Suprapubic skin (tissue), 4 donors: ENCODE measurements at regions not wholly inside any gene's neighbourhood (a gene's known extent, or its start where the extent isn't known, plus 50 kb on each side); places are given as distances from the start of the nearest gene placed in this dataset.

ENCODE experiments used
- CTCF ChIP-seq, 2 donors: fragments of 200-600 bp in 1 of 2; fragments of 450-650 bp in 1 of 2; sonication (generic) in 1 of 2; IDR thresholded peaks; one replicate each; pipeline ENCODE4 v1.5.1; 2016 to 2019; ENCODE audit warnings: antibody characterized with exemption in 2 of 2, mild to moderate bottlenecking in 1 of 2, moderate library complexity in 1 of 2
- EP300 ChIP-seq: sonication (generic); formaldehyde crosslinking; IDR thresholded peaks from one replicate; pipeline ENCODE4 v1.6.1; 2017; ENCODE audit warnings: antibody characterized with exemption
- POLR2A ChIP-seq, 2 donors: fragments of 450-650 bp; IDR thresholded peaks; one replicate each; pipeline ENCODE4 v1.6.1; 2017; ENCODE audit warnings: antibody characterized with exemption in 2 of 2, mild to moderate bottlenecking in 2 of 2, moderate library complexity in 2 of 2
- POLR2AphosphoS5 ChIP-seq, 3 donors: sonication (generic); formaldehyde crosslinking; IDR thresholded peaks; one replicate each; pipeline ENCODE4 v1.6.1; 2017; ENCODE audit warnings: antibody characterized with exemption in 3 of 3

GRCh38 chr3:104715972-104716371 lies 650.7 kb upstream of the ALCAM start:
- TF ChIP-seq CTCF (IDR thresholded peaks at IDR 0.05) (no peak), EP300 (no peak), POLR2AphosphoS5 (IDR thresholded peaks at IDR 0.05) (no peak), POLR2A (IDR thresholded peaks at IDR 0.05) (no peak)
